ENCODE measurements at regions not wholly inside any gene's neighbourhood (a gene's known extent, or its start where the extent isn't known, plus 50 kb on each side); places are given as distances from the start of the nearest gene placed in this dataset.

DNA sequence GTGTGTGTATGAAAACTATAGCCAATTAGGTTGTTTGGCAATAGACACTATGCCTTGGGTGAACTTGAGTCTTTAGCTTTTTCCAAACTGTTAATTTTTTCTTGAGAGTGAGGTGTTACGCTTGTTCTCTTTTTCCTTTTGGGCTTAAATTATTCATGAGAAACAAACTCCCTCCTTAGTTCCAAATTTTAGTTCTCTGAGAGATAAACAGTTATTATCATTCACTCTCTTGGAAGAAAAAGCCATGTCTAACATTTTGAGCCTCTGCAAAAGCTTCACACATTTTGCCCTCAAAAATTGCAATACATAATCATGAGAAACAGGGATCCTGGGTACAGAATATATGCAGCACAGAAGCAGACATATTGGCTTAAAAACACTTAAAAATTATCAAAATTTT is 1353.9 kb upstream of the MAP3K7 start:
- Histone ChIP-seq H3K4me3 (ENCODE audit: low read depth, low read length, poor library complexity, severe bottlenecking) (no peak overlapping the region), H3K9me3 (ENCODE audit: low read depth, low read length, poor library complexity, severe bottlenecking) (no peaks in the 10 kb centered on the region), H3K4me1 (ENCODE audit: insufficient read depth, low read length, poor library complexity, severe bottlenecking) (no peaks in the 10 kb centered on the region), H3K27ac (ENCODE audit: low read depth, low read length, poor library complexity, severe bottlenecking) (no peak overlapping the region), H3K36me3 (ENCODE audit: insufficient read depth, low read length, poor library complexity, severe bottlenecking) (no peaks in the 10 kb centered on the region), H3K27me3 (replicated peaks; ENCODE audit: insufficient read depth, low read depth, low read length, poor library complexity) (no peaks in the 10 kb centered on the region)
- TF ChIP-seq EZH2 (IDR thresholded peaks at IDR 0.05; ENCODE audit: borderline replicate concordance, low read depth, low read length, poor library complexity, severe bottlenecking) (no peak), CTCF (conservative IDR thresholded peaks at IDR 0.05; ENCODE audit: low read depth, low read length) (no peak)
- no peak for DNase-seq (ENCODE audit: low spot score)
- no TSS peak for BruUV-seq (replicated peaks)
- ChIA-PET POLR2A (ENCODE audit: low non-redundant PET) (no interaction called here), CTCF (no interaction called here)
- intact Hi-C loops (cut with micrococcal nuclease; ENCODE audit: unreplicated experiment), result no loop called here

GRCh38 chr6:91926827-91927226 is 1340.0 kb upstream of the MAP3K7 start:
- POLR2A ChIA-PET (ENCODE audit: low non-redundant PET), result no interaction called here
- intact Hi-C loops (cut with micrococcal nuclease; ENCODE audit: unreplicated experiment), result no loop called here
- H3K4me1 ChIP-seq (ENCODE audit: insufficient read depth, low read length, poor library complexity, severe bottlenecking), result no peaks in the 10 kb centered on the region
- no peaks in the 10 kb centered on the region for H3K27me3 ChIP-seq (replicated peaks; ENCODE audit: insufficient read depth, low read depth, low read length, poor library complexity)
- H3K27ac ChIP-seq (ENCODE audit: low read depth, low read length, poor library complexity, severe bottlenecking), result no peak overlapping the region
- H3K36me3 ChIP-seq (ENCODE audit: insufficient read depth, low read length, poor library complexity, severe bottlenecking), result no peaks in the 10 kb centered on the region
- no peak for DNase-seq (ENCODE audit: low spot score)
- BruUV-seq (replicated peaks), result no TSS peak
- peaks cover 4% of the 10 kb centered on the region for H3K9me3 ChIP-seq (ENCODE audit: low read depth, low read length, poor library complexity, severe bottlenecking)
- TF ChIP-seq EZH2 (IDR thresholded peaks at IDR 0.05; ENCODE audit: borderline replicate concordance, low read depth, low read length, poor library complexity, severe bottlenecking) (no peak), CTCF (conservative IDR thresholded peaks at IDR 0.05; ENCODE audit: low read depth, low read length) (no peak)
- CTCF ChIA-PET, result no interaction called here
- no peak overlapping the region for H3K4me3 ChIP-seq (ENCODE audit: low read depth, low read length, poor library complexity, severe bottlenecking)

DNA sequence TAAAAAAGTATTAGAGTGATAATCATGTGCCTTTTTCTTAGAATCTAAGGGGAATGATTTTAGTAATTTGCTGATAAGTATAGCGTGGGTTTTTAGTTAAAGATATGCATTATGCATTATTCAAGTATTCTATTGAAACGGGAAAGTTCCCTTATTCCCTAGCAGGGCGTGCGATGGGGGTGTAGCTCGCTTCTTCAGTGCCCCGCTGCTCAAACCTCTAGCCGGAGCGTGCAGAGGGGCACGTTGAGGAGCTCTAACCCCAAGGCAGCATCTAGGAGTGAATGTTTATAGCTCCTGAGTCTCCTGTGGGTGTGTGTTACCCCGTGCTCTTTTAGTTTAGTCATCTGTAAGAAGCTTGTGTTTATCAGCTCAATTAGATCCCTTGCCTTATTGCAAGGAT is 1339.5 kb upstream of the MAP3K7 start:
- H3K9me3 ChIP-seq (ENCODE audit: low read depth, low read length, poor library complexity, severe bottlenecking), result peaks cover 4% of the 10 kb centered on the region

More for the DNA sequence above, 1339.5 kb upstream of the MAP3K7 start:
- no peaks in the 10 kb centered on the region for H3K4me1 ChIP-seq (ENCODE audit: insufficient read depth, low read length, poor library complexity, severe bottlenecking)
- BruUV-seq (replicated peaks), result no TSS peak
- DNase-seq (ENCODE audit: low spot score), result no peak
- H3K27me3 ChIP-seq (replicated peaks; ENCODE audit: insufficient read depth, low read depth, low read length, poor library complexity), result no peaks in the 10 kb centered on the region
- H3K36me3 ChIP-seq (ENCODE audit: insufficient read depth, low read length, poor library complexity, severe bottlenecking), result no peaks in the 10 kb centered on the region
- no peak overlapping the region for H3K27ac ChIP-seq (ENCODE audit: low read depth, low read length, poor library complexity, severe bottlenecking)
- CTCF ChIA-PET, result no interaction called here
- POLR2A ChIA-PET (ENCODE audit: low non-redundant PET), result no interaction called here
- no peak overlapping the region for H3K4me3 ChIP-seq (ENCODE audit: low read depth, low read length, poor library complexity, severe bottlenecking)
- TF ChIP-seq EZH2 (IDR thresholded peaks at IDR 0.05; ENCODE audit: borderline replicate concordance, low read depth, low read length, poor library complexity, severe bottlenecking) (no peak), CTCF (conservative IDR thresholded peaks at IDR 0.05; ENCODE audit: low read depth, low read length) (no peak)
- intact Hi-C loops (cut with micrococcal nuclease; ENCODE audit: unreplicated experiment), result no loop called here

Measured in A673 (cell line).